Tongue (tissue), 1 donor: ENCODE measurements at regions not wholly inside any gene's neighbourhood (a gene's known extent, or its start where the extent isn't known, plus 50 kb on each side); places are given as distances from the start of the nearest gene placed in this dataset.
A peak's percentile ranks its signal among the peaks of the same experiment; 100 is the strongest.
"Not testable (repeated sequence)": the region's sequence is repeated elsewhere in the genome, so short reads cannot be mapped to it uniquely, and the experiment has no call there.

Experiments used
- DNase-seq: peaks from one replicate; pipeline ENCODE4 v3.0.0-alpha.2; 2015

DNA sequence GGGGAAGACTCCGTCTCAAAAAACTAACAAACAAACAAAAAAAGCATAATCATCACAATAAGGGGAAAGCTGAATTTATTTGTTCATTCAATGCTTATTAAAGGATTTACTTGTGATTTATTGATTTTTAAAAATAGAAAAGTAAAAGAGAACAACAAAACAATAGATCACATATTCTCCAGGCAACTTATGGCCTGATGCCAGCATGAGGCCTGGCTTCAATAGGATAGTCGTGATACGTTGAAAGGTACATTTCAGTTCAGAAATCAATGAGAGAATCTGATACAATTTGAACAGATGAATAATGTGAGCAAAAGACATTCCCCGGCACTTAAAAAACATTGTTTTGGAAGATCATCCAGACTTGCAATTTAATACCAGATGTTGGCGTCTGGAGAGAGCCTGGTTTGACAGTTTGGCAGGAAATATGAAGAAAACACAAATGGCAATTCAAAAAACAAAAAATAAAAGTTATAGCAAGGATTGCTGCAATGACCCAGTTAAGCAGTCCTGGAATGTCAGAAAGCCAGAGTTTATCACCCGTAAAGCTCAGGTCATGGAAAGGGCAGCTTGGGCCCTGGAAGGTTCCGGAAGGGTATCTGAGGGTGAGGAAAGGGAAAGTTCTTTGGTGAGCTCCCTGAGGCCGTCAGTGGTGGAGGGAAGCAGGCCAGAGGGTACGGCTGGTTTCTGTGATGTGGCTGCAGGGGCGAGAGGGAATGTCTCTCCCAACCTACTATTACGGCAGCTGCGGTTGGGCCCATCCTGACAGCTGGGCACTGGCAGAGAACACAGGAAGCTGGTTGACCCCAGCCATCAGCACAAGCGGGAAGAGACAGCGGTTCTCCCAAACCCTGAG lies 230.2 kb upstream of the HES1 start:
- DNase-seq = peak; percentile 88

DNA sequence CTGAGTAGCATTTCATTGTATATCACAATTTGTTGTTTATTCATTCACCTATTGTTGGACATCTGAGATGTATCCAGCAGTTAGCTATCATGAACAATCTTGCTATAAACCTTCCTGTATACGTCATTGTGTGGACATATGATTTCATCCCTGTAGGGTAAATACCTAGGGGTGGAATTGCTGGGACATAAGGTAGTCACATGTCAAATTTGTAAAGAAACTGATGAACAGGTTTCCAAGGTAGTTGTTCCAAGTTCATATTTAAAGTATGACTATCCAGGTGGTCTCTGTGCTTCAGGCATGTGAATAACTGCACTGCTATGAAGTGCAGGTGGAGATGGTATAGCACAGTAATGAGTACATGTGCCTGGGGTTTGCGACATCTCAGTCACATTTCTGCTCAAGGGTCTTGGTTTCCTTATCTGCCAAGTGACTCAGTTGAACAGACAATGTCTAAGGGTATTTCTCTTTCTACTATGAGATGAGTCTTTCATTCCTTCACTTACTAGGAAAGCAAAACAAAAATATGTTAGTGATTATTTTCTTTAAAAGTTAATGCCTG lies 229.0 kb upstream of the HES1 start:
- DNase-seq = no peak

- no peak for DNase-seq
Observed at GRCh38 chr3:193908181-193908744, 227.7 kb upstream of the HES1 start.

GRCh38 chr3:193909387-193909786 lies 226.6 kb upstream of the HES1 start:
- DNase-seq = no peak

- no peak for DNase-seq
Observed at GRCh38 chr3:193910310-193910709, 225.6 kb upstream of the HES1 start.

DNA sequence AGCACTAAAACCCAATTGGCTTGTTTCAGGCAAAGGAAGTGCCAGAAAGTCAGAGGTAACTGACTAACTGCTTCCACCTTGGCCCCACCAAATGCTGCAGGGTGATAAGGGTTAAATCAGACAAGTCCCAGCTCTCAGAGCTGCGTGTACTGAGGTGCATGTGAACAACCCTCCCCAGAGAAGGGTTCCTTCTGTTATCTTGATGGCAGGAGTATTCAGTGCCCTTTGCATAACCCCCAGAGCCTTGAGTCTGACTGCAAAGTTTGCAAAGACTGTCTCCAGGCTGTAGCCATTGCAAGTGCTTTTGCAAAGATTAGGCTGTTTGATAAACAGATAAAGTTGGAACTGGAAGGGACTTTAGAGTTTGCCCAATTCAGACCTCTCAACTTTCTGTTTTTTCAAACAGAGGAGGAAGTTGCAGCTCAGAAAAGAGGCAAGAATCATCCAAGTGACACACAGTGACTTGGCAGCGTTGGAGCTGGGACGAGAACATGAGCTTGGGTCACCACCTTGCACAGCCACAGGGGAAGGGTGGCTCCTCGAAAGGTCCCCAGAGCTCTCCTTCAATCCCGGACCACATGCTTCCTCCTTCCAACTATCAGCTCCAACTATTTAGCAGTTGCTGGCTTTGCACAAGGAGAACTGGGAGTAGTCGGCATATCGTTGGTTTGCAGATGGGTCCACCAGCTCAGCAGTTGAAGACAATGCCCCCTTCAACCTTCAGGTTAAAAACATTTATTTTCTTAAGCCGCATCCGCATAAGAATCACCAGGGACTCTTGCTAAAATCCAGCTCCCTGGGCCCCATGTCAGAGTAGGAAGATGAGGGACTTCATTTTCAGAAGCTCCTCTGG lies 224.8 kb upstream of the HES1 start:
- no peak for DNase-seq

- DNase-seq = no peak
Observed at GRCh38 chr3:193911784-193912340, 224.1 kb upstream of the HES1 start.

DNA sequence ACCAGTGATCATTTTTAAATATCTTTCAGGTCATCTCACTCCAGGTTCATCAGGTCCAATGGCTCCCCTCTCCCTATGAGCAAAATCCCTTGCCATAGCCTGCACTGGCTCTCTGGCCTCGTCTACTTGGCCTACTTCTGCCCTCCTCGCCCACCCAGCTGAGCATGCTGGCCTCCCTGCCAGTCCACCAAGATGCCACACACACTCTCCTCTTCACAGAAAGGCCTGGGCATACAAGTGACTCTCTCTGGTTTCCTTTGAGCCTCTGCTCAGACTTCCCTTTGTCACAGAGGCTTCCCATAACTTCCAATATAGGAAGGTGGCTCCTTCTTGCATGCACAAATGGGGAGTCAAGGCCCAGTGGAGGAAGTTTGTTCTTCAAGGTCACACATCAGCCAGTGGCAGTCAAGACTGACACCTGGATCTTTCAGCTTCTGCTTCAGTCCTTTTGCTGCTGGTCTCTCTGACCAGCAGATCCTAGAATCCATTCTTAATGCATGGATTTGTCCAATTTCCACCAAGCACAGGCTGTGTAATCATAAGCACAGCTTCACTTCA lies 223.2 kb upstream of the HES1 start:
- DNase-seq = no peak

DNA sequence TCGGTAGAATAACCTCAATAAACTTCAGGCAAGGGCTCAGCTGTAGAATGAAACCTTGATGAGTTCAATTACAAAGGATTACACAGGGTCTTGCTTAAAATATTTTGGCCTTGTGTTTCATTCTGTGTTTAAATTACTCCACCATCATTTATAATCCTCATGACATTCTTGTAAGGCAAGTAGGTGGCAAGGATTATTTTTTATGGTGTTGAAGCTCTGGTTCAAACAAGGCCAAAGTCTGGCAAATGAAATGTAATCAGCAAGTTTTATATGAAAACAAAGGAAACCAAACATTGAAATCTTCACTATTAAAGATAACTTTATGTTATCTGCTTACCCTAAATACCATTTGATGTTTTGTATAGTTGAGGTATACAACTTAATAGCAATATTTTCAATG lies 221.3 kb upstream of the HES1 start:
- DNase-seq = no peak

DNA sequence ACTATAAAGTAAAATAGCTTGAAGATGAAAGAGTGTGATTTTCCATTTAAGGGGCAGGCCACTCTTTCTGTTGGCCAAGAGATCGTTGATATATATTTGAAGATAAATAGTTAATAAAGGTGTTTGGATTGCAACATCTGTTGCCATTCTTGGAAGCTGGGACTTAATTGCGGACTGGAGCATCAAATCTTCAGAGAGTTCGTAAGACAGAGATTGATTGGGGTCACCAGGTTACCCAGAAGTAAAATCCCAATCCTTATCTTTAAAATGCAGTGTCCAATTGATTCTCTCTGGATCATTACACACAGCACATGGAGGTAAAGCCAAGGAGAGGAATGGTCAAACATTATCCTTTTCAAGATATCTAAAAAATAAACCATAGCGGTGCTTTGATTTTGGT lies 220.8 kb upstream of the HES1 start:
- DNase-seq = no peak

GRCh38 chr3:193915613-193916012 lies 220.3 kb upstream of the HES1 start:
- DNase-seq = no peak

DNA sequence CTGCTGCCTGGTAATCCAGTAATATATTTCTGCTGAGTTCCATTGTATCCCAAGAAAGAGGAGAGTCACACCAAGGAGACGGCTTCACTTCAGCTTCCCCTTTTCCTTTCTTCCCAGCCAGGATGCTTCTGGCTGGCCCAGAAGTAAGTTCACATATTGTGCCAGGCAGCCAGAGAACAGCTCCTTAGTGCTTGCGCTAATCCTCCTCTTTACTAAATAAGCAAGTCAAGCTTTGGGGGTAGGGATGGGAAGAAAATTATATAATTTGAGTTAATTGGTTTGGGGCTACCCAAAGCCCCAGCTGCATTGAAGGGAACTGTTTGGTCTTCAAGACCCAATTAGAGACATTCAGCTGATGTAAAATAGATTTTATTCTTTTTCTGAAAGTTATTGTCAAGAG lies 218.8 kb upstream of the HES1 start:
- no peak for DNase-seq

- DNase-seq = no peak
Observed at GRCh38 chr3:193921465-193921864, 214.5 kb upstream of the HES1 start.

- DNase-seq = no peak
Observed at GRCh38 chr3:193922034-193922774, 213.7 kb upstream of the HES1 start.

DNA sequence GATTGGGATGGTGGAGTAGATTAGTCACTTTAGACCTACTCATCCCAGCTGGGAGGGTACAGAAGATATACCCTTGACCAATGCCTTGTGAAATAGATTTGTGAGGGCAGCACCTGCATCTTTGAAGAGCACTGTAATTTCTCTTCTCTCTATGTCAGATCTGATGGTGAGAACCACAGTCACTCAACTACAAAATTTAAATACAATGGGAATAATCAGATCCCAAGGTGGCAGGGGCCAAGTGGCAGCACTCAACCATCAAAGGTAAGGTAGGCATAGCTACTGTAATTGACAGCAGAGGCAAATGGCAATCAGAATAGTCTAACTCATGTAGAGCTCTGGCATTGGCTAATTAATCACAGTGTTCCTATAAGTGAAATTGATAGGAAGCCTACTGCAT lies 212.0 kb upstream of the HES1 start:
- DNase-seq = not testable (repeated sequence)

GRCh38 chr3:193926071-193926470 lies 209.9 kb upstream of the HES1 start:
- DNase-seq = not testable (repeated sequence)

- not testable (repeated sequence) for DNase-seq
Observed at GRCh38 chr3:193927413-193928206, 208.3 kb upstream of the HES1 start.

- no peak for DNase-seq
Observed at GRCh38 chr3:193928354-193929209, 207.4 kb upstream of the HES1 start.

GRCh38 chr3:193929373-193929772 lies 206.6 kb upstream of the HES1 start:
- DNase-seq = no peak
